Right lobe of liver (tissue), 6 donors: ENCODE measurements at regions not wholly inside any gene's neighbourhood (a gene's known extent, or its start where the extent isn't known, plus 50 kb on each side); places are given as distances from the start of the nearest gene placed in this dataset.
A peak's percentile ranks its signal among the peaks of the same experiment; 100 is the strongest.

Experiments used
- ATAC-seq, 4 donors: fragments of 200-7000 bp; cut with Tn5 transposase; one replicate each; pipeline ENCODE4 v1.9.1; 2020; ENCODE audit warnings: mild to moderate bottlenecking in 4 of 4, moderate library complexity in 4 of 4
- DNase-seq, 3 donors: peaks; one replicate each; pipeline ENCODE4 v3.0.0-alpha.2; 2020
- H3K27ac ChIP-seq, 3 donors: fragments of 200-600 bp; one replicate each; pipeline ENCODE4 v1.8.0; 2022
- H3K27me3 ChIP-seq, 2 donors: fragments of 200-600 bp; one replicate each; pipeline ENCODE4 v1.8.0; 2022
- H3K36me3 ChIP-seq, 4 donors: fragments of 200-600 bp; sonication (generic) in 1 of 4; one replicate each; pipeline versions ENCODE4 v1.5.1 to v1.8.0; 2017 to 2022; ENCODE audit warnings: control low read depth in 1 of 4
- H3K4me1 ChIP-seq, 4 donors: fragments of 200-600 bp; sonication (generic) in 1 of 4; one replicate each; pipeline versions ENCODE4 v1.5.1 to v1.8.0; 2017 to 2022; ENCODE audit warnings: control low read depth in 1 of 4
- H3K4me3 ChIP-seq, 3 donors: fragments of 200-600 bp; one replicate each; pipeline ENCODE4 v1.8.0; 2022
- H3K9me3 ChIP-seq, 4 donors: fragments of 200-600 bp; sonication (generic) in 1 of 4; one replicate each; pipeline versions ENCODE4 v1.5.1 to v1.8.0; 2017 to 2022; ENCODE audit warnings: control low read depth in 1 of 4
- CTCF ChIP-seq, 4 donors: fragments of 200-600 bp in 3 of 4; fragments of 450-650 bp in 1 of 4; IDR thresholded peaks; one replicate each; pipeline versions ENCODE4 v1.5.1 to v1.8.0; 2016 to 2022; ENCODE audit warnings: antibody characterized with exemption in 4 of 4, mild to moderate bottlenecking in 2 of 4
- POLR2A ChIP-seq: fragments of 450-650 bp; IDR thresholded peaks from one replicate; pipeline ENCODE4 v1.6.1; 2017; ENCODE audit warnings: antibody characterized with exemption, mild to moderate bottlenecking
- WGBS: methylation state at CpG from one replicate; pipeline ENCODE4 v1.1.6; 2018; ENCODE audit warnings: low coverage, low lambda C conversion rate; ENCODE audit not compliant: insufficient coverage; ENCODE audit errors: missing lambda C conversion rate; 5-methylcytosine and 5-hydroxymethylcytosine counted together
- intact Hi-C, 2 donors: fragments of 100-400 bp; cut with DNase I; formaldehyde crosslinking; loops; one replicate each; pipeline versions ENCODE4 v1.11.2 to v1.14.1; 2022
- donor health status: DM: no; HTN: yes; CAD: no.
- donor health status: DM: no; HTN: no; CAD: no.
- donor health status: DM: no; HTN: no; CAD: no.
- donor health status: DM: no; HTN: yes; CAD: no.
- donor health status: DM: no; HTN: yes; CAD: no.

GRCh38 chr6:138647006-138647405 is 126.6 kb upstream of the CCDC28A start:
- no peak for DNase-seq
- ATAC-seq, result peak in 1 of 4 donors; percentile 10
- H3K9me3 ChIP-seq, result no peaks in the 10 kb centered on the region
- 27% methylated on average over 6 of the region's 6 CpGs for WGBS
- H3K4me1 ChIP-seq, result peaks cover 0 to 10% (median 3%) of the 10 kb centered on the region in 4 donors
- no peak overlapping the region for H3K27ac ChIP-seq
- no peak overlapping the region for H3K4me3 ChIP-seq
- TF ChIP-seq CTCF (IDR thresholded peaks at IDR 0.05) (no peak), POLR2A (no peak)
- H3K27me3 ChIP-seq, result no peaks in the 10 kb centered on the region
- no peaks in the 10 kb centered on the region for H3K36me3 ChIP-seq
- intact Hi-C loops, result no loop called here

GRCh38 chr6:138648127-138648526 is 125.4 kb upstream of the CCDC28A start:
- Histone ChIP-seq H3K27ac (no peak overlapping the region), H3K4me1 (peaks cover 0 to 6% (median 2%) of the 10 kb centered on the region in 4 donors), H3K27me3 (no peaks in the 10 kb centered on the region), H3K36me3 (no peaks in the 10 kb centered on the region), H3K9me3 (no peaks in the 10 kb centered on the region), H3K4me3 (no peak overlapping the region)
- DNase-seq (no peak), ATAC-seq (no peak)
- no peak for TF ChIP-seq POLR2A
- no peak for TF ChIP-seq CTCF (IDR thresholded peaks at IDR 0.05)
- 100% methylated on average over 4 of the region's 4 CpGs for WGBS
- intact Hi-C loops, result no loop called here

- WGBS, result 89% methylated on average over 4 of the region's 4 CpGs
- no peak for ATAC-seq
Observed at GRCh38 chr6:138651491-138651890, 122.1 kb upstream of the CCDC28A start.

GRCh38 chr6:138652824-138653223 is 120.7 kb upstream of the CCDC28A start:
- Histone ChIP-seq H3K27me3 (no peaks in the 10 kb centered on the region), H3K4me1 (no peaks in the 10 kb centered on the region), H3K9me3 (no peaks in the 10 kb centered on the region), H3K36me3 (no peaks in the 10 kb centered on the region), H3K27ac (no peak overlapping the region), H3K4me3 (no peak overlapping the region)
- WGBS, result 60% methylated on average over 1 of the region's 1 CpG
- DNase-seq, result no peak
- intact Hi-C loops, result no loop called here
- no peak for ATAC-seq
- TF ChIP-seq POLR2A (no peak), CTCF (IDR thresholded peaks at IDR 0.05) (no peak)

More at GRCh38 chr6:138651491-138651890, 122.1 kb upstream of the CCDC28A start:
- H3K4me1 ChIP-seq, result no peaks in the 10 kb centered on the region
- no peaks in the 10 kb centered on the region for H3K36me3 ChIP-seq
- TF ChIP-seq CTCF (IDR thresholded peaks at IDR 0.05), result no peak
- no peak for TF ChIP-seq POLR2A
- no peak overlapping the region for H3K27ac ChIP-seq
- no peak overlapping the region for H3K4me3 ChIP-seq
- H3K9me3 ChIP-seq, result no peaks in the 10 kb centered on the region
- no peaks in the 10 kb centered on the region for H3K27me3 ChIP-seq
- intact Hi-C loops, result no loop called here
- no peak for DNase-seq

GRCh38 chr6:138653435-138653834 is 120.1 kb upstream of the CCDC28A start:
- Histone ChIP-seq H3K9me3 (no peaks in the 10 kb centered on the region), H3K4me3 (no peak overlapping the region), H3K27ac (no peak overlapping the region), H3K4me1 (no peaks in the 10 kb centered on the region), H3K36me3 (no peaks in the 10 kb centered on the region), H3K27me3 (no peaks in the 10 kb centered on the region)
- WGBS, result 86% methylated on average over 6 of the region's 6 CpGs
- TF ChIP-seq POLR2A (no peak), CTCF (IDR thresholded peaks at IDR 0.05) (no peak)
- intact Hi-C loops, result no loop called here
- DNase-seq, result no peak
- no peak for ATAC-seq
